Glomerular endothelial cell (primary cell): ENCODE measurements at regions not wholly inside any gene's neighbourhood (a gene's known extent, or its start where the extent isn't known, plus 50 kb on each side); places are given as distances from the start of the nearest gene placed in this dataset.

Experiments
- DNase-seq: peaks from one replicate; pipeline ENCODE4 v3.0.0-alpha.2; 2011; ENCODE audit warnings: low read depth, low spot score; ENCODE audit errors: extremely low read depth

GRCh38 chr1:29585656-29586055 is 349.3 kb downstream of the PTPRU start:
- DNase-seq: no peak

GRCh38 chr1:29585201-29585600 is 348.9 kb downstream of the PTPRU start:
- no peak for DNase-seq

- DNase-seq: no peak
These were observed 348.5 kb downstream of the PTPRU start for GRCh38 chr1:29584776-29585175.

DNA sequence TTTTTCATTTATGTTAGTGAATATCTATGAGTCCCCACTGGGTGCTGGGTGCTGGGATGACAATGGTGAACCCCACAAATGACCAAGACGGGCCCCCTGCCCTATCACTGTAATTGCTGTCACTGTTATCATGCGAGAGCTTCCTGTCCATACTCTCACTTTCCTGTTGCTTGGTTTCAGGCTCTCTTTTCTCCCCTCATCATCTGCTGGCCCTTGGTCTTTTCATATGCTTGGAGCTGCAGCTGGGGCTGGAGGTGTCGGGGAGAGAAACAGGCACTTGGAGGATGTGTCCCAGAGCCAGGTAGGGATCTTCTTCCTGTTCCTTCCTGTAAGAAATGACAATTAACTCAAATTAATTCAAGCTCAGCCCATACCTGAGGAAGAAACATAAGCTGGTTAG is 348.0 kb downstream of the PTPRU start:
- no peak for DNase-seq

- no peak for DNase-seq
These were observed 347.4 kb downstream of the PTPRU start for GRCh38 chr1:29583727-29584126.

GRCh38 chr1:29581256-29581655 is 344.9 kb downstream of the PTPRU start:
- DNase-seq: no peak

GRCh38 chr1:29579821-29580425 is 343.6 kb downstream of the PTPRU start:
- no peak for DNase-seq

DNA sequence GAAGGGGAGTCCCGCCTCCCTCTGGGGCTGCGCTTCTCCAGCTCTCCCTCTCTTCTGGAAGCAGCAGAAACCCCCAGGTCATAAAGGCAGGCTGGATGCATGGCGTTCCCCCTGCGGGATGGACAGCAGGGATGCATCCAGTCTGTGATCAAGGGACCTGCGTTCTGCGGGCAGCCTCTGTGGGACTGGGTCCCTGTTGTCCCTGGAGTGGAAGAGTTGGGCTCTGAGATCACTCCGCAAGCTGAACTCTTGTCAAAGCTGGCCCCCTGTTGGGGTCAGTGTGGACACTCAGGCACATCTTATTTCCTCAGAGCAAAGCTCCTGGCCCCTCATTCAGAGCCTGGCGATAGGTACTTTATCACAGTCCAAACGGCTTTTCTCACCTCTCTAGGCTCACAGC is 341.2 kb downstream of the PTPRU start:
- DNase-seq: no peak

DNA sequence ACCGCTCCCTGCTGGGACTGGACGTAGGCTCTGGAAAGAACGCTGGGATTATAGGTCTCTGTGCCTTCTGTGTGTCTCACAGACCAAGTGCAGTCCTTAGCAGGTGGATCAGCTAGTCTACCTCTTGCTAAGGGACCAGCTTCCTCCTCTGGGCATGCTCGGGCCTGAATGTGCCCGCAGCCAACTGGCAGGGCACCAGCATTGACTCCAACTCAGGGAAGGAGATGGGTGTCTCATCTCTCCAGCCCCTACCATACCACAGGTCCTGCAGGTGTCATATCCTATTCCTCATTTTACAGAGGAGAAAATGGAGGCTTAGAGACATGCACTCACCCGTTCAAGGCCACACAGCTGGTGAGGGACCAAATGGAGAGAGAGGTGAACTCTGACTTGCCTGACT is 340.2 kb downstream of the PTPRU start:
- DNase-seq: no peak

DNA sequence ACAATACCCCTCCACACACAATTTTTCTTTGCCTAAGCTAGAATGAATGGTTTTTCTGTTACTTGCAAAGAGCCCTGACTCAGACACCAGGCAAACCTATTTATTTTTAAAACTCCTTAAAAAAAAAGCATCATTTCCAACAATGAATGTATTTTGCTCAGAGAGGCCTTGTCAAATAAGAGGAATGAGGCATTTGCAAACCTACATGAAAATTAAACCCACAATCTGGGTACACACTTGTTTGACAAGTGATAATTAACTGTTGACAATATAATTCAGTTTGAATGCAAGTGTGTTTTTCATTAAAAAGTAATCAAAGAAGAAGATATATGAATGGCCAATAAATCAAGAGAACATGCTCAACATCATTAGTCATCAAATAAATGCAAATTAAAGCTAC is 339.5 kb downstream of the PTPRU start:
- no peak for DNase-seq

GRCh38 chr1:29575277-29575676 is 339.0 kb downstream of the PTPRU start:
- DNase-seq: no peak

DNA sequence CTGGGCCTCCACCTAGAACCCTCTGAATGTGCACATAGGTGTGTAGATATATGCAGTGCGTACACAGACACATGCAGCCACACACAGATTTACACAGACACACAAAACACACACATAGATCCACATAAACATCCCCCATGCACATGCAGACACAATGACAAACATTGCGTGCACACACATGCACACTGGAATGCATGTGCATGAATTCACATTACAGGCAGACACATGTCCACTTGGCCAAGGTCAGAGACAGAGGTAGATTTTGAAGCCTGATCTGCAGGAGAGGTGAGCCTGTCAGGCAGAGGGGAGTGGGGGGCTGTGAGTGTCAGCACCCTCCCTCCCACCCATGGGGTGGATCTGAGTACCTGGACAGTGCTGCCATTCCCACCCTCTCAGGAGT is 338.5 kb downstream of the PTPRU start:
- no peak for DNase-seq

DNA sequence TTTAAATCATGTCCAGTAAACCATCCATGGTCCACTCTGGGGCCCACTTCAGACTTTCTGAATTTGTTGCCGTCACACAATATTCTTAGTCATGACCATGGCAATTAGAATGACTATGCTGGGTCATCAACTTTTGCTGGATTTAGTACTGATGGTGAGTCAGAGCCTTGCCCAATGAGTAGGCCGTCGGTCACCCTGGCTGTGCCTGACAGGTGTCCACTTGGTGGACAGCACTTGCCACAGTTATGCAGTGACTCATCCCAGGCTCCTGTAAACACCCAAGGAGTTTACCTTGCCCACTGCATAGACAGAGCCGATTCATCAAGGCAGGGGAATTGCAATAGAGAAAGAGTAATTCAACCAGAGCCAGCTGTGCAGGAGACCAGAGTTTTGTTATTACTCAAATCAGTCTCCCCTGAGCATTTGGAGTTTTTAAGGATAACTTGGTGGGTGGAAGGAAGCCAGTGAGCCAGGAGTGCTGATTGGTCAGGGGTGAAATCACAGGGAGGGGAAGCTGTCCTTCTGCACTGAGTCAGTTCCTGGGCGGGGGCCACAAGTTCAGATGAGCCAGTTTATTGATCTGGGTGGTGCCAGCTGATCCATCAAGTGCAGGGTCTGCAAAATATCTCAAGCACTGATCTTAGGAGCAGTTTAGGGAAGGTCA is 333.8 kb downstream of the PTPRU start:
- no peak for DNase-seq

GRCh38 chr1:29567257-29567656 is 330.9 kb downstream of the PTPRU start:
- DNase-seq: no peak

GRCh38 chr1:29565490-29565889 is 329.2 kb downstream of the PTPRU start:
- no peak for DNase-seq

GRCh38 chr1:29563571-29563970 is 327.2 kb downstream of the PTPRU start:
- peak; percentile 74 for DNase-seq

DNA sequence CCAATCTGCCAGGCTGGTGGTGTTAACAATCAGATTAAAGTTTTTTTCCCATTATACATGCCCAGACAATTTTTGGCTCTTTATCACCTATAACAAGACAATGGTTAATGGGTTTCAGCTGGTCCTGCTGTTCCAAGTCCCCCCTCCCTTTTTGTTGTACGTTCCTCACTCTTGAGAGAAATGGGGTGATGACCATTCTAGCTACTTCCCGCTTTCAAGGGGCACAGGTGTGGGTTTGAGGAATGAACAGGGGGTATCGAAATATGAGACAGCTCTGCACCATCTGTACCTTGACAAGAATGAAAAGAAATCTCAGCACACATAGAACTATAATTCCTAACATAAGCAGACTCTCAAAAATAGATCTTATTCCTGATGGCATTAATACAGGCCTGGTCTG is 326.8 kb downstream of the PTPRU start:
- no peak for DNase-seq

GRCh38 chr1:29559056-29559455 is 322.7 kb downstream of the PTPRU start:
- DNase-seq: no peak

GRCh38 chr1:29557701-29558600 is 321.6 kb downstream of the PTPRU start:
- DNase-seq: no peak

DNA sequence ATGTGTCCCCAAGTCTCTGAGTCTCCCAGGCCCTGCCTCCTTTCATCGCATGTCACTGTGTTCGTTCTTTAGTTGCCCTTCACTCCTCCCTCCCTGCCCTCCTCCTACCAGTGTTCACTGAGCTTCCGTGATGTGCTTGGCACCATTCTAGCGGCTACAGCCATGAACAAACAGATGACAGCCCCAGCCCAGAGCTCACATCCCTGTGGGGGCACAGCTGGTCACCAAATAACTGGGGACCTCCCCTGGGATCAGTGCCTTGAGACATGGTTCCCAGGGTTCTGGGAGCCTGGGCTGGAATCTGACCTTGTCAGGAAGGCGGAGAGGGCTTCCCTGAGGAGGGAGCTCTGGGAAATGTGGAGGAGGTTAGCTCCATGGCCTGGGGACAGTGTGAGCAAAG is 320.7 kb downstream of the PTPRU start:
- DNase-seq: no peak

DNA sequence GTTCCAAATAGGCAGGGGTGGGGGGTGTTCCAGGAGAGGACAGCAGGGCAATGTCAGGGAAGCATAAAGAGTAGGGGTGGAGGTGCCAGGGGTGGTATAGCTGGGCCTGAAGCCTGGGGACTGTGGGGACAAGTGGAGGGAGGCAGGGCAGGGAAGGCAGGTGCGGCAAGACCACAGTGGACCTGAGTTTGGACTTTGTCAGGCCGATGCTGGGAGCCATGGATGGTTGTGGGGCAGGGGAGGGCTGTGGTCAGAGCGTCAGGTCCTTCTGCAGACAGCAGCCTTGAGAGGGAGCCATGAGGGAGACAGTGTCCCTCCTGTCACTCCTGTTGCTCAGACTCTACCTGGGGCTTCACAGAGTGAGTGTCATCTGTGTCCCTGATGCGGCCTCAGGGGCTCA is 320.3 kb downstream of the PTPRU start:
- DNase-seq: no peak
